RKO (cell line): ENCODE measurements at regions not wholly inside any gene's neighbourhood (a gene's known extent, or its start where the extent isn't known, plus 50 kb on each side); places are given as distances from the start of the nearest gene placed in this dataset.

Experiments used
- DNase-seq: peaks from one replicate; pipeline ENCODE4 v3.0.0-alpha.2; 2016; ENCODE audit warnings: low spot score

DNA sequence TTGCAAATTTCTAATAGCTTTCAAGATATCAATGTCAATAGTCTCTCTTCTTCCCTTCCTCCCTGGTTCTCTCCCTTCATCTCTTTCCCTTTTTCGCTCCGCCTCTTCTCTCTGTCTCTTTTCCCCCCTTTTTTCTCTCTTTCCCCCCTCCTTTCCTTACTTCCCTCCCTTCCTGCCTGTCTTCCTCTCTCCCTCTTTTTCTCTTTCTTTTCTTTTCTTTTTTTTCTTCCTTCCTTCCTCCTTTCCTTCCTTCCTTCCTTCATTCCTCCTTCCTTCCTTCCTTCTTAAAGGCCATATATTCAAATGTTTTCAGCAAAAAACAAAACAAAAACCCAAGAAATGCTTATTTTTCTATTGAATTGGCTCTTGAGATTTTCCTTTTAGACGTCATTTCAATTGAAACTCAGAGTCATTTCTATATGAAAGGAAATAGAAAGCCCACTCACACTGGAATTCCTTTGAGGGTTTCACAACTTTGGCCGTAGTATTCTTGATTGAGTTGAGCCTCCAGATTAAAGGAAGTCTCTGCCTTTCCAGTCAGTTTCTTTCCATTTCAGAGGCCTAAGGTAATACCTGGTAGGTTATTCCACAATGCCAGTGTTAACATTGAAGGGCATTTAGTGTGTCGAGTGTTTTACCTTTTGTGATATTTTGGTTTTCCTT is 551.5 kb downstream of the LMO4 start:
- no peak for DNase-seq

DNA sequence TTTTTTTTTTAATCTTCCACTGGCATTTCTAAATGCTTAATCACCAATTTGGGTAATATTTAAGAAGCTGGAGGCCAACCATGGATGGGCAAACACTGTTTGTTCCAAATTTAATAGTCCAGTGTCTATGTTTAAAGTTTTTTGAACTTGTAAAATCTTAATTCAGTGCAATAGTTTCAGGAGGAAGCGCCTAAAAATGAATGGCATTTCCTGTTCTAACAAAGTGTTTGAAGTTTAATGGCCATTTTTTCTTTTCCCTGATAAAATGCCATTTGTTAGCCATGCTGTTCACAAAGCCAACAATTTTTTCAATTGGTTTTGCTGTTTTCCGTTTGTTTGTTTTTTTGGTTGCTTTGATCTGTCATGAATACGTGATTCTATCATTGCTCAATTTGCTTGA is 552.1 kb downstream of the LMO4 start:
- no peak for DNase-seq

DNA sequence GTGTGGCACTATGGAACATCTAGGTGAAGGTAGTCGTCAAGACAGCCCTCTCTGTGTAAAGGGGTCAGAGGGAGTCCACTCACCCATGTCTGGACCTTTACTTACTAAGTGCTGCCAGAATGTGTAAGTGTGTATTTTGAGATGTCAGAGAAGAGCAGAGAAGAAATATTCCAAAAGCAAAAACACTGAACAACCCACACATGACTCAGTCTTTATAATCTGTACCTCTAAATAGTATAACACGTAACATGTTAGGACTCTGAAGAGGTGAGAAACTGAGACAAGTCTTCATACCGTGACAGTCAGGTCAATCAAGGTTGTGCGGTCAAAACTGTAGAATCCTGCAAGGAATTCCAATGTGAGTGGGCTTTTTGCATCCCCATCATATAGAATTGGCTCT is 555.2 kb downstream of the LMO4 start:
- no peak for DNase-seq

DNA sequence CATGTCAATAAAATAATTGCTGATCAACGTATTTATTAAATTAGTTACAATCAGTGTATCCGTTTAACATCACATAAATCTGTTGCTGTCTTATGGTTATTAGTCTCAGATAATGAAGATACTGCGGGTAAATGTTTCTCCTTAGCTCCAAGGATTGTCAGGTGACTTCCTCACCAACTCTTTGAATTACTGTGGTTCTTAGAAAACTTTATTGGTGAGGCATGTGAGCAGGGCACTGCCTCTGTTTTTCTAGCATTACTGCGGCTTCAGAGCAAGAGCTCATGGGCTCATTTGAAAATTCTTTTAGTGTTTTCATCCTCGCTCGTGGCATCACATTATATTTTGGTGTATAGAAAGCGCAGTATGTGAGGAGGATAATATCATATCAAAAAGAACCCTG is 555.9 kb downstream of the LMO4 start:
- DNase-seq, result no peak

DNA sequence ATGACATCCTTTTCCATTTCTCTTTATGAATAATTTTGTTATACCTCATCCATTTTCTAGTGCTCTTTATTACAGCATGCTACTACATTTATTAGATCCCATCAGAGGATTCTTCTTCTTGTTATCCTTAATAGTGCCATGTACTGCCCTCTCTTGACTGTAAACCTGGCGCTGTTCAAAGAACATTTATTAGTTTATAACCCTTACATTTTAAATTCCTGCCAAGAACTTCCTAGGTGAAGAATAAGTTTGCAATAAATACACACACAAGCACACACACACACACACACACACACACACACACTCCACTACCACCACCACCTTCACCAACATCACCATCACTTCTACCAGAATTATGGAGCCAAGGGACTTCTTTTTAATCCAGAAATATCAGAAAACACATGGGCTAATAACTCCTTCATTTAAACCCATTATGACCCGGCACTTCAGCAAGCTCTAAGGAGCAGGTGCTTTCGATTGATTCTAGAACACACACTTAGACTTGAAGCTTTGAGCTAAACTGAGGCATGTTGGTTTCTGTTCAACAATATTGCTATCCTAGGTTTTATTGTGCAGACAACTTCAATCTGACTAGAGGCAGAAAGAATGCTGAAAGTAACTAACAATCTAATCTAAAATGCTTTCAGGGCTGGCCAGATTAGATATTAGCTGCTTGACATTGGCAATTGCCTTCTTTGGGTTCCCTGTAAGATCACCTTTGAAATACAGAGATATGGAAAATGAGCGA is 556.8 kb downstream of the LMO4 start:
- DNase-seq, result no peak

DNA sequence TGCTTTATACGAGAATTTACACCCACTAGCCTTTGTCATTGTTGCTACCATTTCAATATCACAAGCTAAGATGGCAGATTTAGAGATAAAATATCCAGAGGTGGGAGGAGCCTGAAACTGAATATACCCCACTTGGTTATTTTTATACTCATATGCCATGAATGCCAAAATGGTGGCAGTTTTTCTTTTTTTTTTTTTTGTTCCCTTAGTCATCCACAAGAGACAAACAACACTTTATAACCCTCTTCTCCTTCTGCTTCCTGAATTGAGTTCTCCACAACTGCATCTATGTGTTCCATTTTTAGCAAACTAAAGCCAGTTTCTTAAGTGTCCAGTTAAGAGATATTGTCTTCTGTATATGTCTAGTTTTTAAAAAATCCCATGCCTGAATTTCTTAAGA is 558.4 kb downstream of the LMO4 start:
- no peak for DNase-seq

DNA sequence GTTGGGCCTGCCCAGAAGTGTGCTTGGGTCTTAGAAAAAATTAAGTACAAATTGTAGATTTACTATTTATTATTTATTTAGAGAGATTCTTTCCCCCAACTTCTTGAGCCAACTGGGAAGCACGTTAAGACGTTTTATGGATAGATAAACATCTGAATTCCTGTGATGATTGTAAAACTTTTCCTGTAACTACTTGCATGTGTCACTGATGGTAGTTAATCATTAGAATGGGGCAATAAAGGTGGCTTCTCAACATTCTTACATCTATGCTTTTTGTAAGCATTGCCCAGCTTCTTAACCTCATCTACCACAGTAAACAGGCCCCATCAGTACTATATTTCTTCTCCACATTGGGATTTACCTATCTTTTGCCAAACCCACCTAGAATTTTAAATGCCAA is 559.8 kb downstream of the LMO4 start:
- DNase-seq, result no peak

DNA sequence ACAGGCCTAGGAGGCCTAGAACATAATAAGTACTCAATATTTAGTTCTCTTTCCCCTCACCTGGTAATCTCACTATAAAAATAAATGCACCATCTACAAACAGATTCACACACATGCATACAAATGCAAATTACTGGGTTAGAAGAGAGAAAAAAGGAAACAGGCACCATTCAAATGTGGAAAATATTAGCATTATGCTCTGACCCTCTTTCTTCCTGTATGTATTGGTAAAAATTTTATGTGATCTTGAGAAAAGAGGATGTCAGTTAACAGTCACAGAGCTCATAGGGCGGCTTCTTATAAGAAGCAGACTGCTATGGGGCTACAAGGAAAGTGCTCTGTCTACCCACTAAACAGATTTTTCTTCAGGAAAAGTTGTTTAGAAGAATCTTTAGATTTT is 565.4 kb downstream of the LMO4 start:
- DNase-seq, result no peak

DNA sequence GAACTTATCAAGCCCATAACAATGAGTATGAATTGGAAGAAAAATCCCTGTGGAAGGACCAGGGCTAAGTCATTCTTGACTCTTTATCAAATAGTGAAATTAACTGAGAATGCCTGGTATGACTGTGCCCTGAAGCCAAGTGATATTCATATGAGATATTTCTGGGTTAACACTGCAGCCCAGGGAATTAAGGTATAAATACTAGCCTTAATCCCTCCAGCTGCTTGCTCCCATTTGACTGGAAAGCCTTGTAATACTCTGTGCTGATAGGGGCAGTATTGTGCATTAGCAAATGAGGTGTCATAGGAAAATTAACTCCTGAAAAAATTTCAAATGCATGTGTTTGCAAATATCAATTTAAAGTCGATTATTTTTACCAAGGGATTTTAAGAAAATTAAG is 568.8 kb downstream of the LMO4 start:
- no peak for DNase-seq

DNA sequence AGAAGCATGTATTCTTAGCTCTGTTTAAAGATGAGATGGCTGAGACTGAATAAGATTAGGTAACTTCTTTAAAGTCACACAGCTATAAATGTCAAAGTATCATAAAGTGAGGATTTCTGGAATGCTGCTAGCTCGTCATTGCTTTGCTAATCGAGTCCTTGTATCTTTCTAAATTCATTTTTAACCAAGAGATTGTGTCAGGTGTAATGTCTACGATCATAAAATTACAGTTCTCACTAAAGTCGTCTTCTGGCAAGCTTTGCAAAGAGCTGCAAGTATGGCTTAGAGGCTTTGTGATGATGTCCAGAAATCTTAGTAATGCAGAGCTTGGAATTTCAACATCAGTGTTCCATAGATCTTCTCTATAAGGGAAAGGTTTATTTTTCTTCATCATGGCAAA is 569.8 kb downstream of the LMO4 start:
- DNase-seq, result no peak

DNA sequence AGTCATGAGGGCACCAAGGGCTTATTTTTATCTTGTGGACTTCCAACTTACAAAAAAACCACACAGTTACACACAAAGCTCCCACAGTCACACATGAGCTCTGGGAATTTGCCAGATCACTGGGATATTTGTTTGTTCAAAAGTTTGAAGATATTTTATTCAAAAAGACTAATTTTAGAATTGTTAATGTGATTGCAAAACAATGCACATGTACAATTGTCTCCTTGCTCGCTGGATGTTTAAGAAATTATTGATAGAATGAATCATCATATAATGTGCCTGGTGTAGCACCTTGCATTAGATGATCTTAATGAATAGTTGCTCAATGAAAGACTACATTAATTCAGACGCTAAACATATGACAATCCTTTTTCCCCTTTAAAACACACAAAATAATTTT is 570.3 kb downstream of the LMO4 start:
- no peak for DNase-seq

DNA sequence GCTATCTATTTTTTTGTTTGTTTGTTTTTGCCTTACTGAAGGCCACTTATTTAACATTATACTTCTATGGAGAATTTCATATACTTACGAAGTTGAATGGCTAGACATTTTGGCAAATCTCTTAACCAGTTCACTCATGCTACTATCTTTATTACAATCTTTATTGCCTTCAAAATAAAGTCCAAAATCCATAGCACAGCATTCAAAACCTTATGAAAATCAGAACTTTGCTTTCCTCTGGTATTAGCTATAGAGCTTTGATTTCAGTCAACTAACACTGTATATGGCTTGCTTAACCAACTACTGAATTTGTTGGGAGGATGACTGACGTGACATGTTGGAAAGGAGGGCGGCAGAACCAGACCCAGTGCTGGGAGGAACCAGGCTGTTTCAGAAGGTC is 571.1 kb downstream of the LMO4 start:
- no peak for DNase-seq

DNA sequence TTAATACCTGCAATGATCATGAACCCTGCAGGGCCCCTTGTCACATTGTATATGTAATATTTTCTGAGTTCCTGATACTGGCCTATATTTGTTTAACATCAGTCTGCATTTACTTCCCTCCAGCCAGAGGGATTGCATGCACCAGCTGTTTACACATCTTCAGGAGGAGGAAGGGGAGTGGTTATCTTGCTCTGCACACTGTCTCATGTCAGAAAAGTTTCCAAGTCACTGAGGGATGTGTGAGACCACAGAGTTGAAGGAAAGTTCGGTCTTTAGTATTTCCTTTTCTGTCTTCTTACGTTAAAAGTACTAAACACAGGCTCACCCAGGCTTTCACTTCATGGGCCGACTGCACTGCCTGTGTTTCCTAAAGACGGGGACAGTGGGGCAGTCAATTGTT is 574.1 kb downstream of the LMO4 start:
- no peak for DNase-seq

DNA sequence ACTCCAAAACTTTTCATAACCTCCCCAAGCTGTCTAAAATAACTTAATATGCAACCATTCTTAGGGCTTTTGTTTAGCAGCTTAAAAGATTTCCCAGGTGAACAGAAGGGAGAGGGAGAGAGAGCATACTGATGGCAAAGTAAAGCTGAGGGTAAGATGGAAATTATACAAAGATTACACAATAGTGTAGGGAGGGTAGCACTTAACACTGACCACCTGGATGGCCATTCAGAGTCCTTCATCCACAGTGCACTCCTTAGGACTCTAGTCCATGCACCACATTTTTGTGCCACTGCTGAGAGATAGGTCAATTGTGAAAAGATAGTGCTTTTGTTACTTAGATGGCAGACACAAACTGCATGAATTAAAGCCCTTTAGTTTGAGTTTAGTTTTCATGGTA is 574.6 kb downstream of the LMO4 start:
- DNase-seq, result no peak

DNA sequence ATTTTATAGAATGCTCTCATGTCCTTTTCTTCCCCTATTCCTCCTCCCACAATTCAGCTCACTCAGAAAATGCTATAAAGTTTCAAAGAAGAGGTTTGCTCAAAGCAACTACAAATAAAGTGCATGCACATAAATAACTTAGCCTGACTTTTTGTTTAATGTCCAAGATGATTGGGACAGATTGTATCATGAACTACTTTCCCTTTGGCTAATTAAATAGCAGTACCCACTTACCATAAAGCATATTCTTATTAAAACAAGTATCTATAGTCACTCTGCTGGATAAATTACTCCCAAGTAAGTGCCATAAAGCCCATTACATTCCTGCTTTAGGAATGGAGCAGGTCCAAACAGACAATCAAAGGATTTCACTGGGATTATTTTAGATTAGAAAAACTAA is 576.0 kb downstream of the LMO4 start:
- DNase-seq, result no peak

DNA sequence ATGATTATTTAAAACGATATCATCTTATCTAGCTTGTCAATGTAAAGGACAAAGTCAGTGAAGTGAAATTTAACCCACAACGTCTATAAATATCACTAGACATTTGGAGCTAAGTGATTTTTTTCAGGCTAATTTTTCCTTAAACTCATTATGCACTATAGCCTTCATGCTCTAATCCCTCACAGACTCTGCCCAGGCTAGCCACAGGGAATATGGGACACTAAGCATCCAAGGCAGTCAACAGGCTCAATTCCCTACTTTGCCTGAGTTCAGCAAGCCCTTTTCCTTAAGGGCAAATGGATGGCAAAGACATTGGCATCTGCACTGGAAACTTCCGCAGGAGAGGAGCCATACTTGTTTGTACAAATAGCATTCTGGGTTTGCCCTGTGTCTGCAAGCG is 577.0 kb downstream of the LMO4 start:
- DNase-seq, result no peak

DNA sequence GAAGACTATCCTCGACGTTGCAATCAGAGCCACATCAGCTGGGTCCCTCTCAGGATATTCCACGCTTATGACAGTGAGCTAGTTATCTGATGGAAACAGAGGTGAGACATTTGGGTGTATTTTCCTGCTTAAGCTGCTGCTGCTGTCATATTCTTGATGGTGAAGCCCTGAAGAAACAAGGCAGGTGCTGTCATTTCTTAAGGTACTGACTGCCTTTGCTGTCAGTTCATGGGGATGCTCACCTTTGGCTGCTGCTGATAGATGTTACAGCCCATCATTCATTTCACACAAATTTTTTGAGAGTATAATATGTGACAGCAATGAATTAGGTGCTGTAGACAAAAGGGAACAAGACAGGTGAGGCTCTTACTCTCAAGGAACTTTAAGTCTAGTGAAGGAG is 577.4 kb downstream of the LMO4 start:
- DNase-seq, result no peak

DNA sequence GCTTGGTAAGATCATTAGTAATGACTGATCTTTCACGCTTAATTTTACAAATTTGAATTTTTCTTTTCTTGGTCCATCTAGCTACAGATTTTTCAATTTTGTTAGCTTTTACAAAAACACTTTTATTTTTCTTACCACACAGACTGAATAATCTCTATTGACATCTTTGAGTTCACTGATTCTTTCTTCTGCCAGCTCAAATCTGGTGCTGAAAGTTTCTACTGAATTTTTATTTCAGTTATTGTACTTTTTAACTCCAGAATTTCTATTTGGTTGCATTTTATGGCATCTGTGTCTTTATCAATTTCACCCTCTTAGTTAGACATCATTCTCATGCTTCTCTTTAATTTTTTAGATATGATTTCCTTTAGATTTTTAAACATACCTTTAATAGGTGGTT is 584.7 kb downstream of the LMO4 start:
- DNase-seq, result no peak

DNA sequence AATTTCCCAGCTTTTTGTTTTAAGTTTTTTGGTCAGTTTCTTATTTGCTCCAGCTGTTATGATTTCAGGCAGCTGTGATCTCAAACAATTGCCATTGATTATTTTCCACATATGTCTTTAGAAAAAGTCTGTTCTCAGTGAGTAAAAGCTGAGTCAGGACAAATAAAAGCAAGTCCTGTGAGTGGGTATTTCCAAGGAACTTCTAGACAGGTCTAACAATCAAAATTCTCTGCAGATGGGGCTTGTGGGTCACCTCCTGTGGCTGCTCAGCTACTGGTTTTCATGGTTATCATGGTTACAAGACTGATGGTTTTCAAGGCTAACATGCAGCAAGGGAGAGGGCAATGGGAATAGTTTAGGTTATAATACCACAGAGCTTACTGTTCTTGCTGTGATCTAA is 585.7 kb downstream of the LMO4 start:
- no peak for DNase-seq

DNA sequence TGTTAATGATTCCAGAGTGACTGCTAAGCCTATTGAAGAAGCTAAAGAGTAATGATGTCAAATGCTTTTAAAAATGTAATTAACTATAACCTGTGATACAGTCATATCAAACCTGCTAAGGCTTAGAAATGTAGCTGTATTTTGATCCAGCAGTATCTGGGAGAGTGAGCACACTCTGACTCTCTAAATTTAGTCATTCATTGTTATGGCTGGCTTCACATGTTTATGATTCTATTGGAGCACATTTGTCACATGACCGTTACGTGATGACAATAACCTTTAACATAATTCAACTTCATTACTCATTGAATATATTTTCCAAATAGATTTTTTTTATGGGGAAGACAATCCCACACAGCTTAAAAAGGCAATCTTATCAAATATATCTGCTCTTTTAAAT is 587.1 kb downstream of the LMO4 start:
- DNase-seq, result peak; percentile 35

DNA sequence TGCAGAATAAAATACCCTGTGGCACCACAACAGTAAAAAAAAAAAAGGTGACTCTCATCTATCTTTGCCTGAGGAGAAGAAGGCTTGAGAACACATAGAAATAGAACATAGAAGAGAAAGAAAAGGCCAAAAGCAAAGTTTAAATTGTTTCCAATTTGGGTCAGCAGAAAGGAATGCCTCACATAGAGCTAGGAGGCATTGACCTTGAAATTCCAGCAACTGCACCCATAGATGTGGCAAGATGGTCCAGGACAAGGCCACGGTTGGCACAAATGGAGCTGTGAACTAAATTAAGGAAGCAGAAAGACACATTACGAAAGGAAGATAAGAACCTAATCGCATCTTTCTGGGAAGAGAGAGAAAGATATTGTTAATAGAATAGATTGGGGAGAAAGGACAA is 588.3 kb downstream of the LMO4 start:
- DNase-seq, result no peak

DNA sequence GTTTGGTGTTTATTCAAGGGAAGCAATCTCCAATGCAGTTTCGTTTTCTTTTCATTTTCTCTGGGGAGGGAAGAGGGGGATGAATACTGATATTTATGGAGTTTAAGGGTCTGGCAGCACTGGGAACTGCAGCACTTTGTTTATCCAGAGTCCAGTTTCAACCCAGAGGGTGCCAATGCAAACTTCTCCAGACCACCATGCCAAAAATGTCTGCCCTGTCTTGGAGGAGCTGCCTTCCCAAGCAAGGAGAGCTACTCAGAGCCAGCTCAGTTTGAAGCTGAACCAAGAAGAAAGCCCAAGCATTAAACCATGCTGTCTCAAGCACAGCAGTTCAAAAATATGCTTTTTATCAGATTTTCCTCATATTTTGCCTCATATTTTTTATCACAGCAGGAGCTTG is 589.7 kb downstream of the LMO4 start:
- no peak for DNase-seq

DNA sequence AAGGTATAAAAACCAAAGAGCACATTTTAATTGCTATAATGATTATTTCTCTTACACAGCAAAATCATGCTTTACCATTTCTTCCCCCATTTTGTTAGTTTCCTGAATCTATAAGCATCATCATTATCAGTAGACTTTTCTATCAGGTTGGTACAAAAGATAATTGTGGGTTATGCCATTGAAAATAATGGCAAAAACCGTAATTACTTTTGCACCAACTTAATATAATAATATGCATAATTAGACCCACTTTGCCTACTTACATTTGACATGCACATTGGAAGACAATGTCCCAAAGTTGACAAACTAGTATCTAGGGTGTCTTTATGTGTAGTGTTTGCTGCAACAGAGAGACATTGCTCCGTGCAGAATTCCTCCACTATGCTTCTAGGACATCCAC is 594.2 kb downstream of the LMO4 start:
- no peak for DNase-seq

DNA sequence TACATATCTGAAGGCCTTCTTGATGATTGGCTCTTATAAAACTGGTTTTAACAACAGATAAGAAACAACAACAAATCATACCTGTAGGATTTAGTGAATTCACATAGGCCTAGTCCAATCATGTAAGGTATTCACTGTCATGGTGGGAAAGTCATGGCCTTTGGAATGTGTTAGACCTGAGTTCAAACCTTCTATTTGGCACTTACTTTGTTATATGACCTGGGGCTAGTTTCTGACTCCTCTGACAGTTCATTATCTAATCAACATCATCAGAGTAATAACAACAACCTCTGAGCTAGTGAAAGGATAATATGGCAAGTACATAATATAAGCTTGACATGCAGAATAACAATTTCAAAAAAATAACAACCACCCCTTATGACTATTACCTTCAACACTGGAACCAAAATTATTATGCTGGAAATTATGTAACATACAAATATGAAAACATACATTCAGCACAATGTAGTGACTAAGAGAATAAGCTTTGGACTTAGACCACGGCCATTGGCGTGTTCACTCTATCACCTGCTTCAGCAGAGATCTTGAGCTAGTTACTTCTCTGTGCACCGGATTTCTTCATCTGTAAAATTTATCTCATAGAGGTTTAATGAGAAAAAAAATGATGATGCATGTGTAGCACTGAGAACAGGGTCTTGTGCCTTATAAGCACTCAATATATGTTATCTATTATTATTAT is 597.6 kb downstream of the LMO4 start:
- DNase-seq, result no peak
